ENCODE measurements at regions not wholly inside any gene's neighbourhood (a gene's known extent, or its start where the extent isn't known, plus 50 kb on each side); places are given as distances from the start of the nearest gene placed in this dataset.
"Not testable (repeated sequence)": the region's sequence is repeated elsewhere in the genome, so short reads cannot be mapped to it uniquely, and the experiment has no call there.

DNA sequence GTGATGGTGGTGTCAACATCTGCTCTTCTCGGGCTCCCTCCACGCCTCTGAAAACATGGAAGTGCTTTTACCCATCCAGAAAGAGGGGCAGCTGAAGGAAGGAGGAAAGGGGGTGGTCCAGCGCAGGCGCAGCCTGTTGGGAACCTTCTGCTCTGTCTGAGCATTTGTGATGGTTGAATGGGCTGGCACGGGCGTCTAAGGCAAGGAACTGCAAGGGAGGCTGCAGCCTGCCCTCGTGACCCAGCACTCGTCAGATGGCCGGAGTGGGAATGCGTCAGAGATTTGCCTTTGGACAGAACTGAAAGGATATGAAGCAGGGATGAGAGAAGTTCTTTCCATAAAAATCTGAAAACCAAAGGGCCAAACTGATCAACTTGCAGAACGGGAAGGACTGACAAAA lies 62.3 kb upstream of the PLGLB2 start:
- not testable (repeated sequence) for H3K4me3 ChIP-seq (ENCODE audit: low read length); DNase-seq (ENCODE audit: low read depth, low spot score)

- not testable (repeated sequence) for H3K4me3 ChIP-seq (ENCODE audit: low read length); DNase-seq (ENCODE audit: low read depth, low spot score)
These were observed 60.9 kb upstream of the PLGLB2 start for GRCh38 chr2:87686873-87687549.

GRCh38 chr2:87687550-87688270 lies 60.2 kb upstream of the PLGLB2 start:
- not testable (repeated sequence) for H3K4me3 ChIP-seq (ENCODE audit: low read length); DNase-seq (ENCODE audit: low read depth, low spot score)

- DNase-seq (ENCODE audit: low read depth, low spot score); H3K4me3 ChIP-seq (ENCODE audit: low read length): not testable (repeated sequence)
These were observed 55.8 kb upstream of the PLGLB2 start for GRCh38 chr2:87691899-87692592.

DNA sequence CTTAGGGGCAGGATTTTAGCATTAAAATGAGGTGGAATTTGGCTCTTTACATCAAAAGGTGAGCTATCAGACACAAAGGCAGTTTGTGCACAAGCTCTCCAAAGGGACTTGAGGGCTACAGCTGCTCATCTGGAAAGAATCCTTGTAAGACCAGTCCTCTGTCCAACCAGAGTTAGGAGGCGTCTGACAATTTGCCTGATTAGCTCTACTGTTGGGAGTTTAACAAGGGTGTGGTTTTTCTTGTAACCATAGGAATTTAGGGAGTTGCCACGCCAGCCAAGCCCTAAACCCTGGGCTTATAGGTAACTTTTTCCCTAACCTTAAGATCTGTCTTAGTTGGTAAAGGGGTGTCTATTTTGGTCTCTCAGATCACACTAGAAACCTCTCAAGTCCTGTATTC lies 55.0 kb upstream of the PLGLB2 start:
- DNase-seq (ENCODE audit: low read depth, low spot score); H3K4me3 ChIP-seq (ENCODE audit: low read length): not testable (repeated sequence)

DNA sequence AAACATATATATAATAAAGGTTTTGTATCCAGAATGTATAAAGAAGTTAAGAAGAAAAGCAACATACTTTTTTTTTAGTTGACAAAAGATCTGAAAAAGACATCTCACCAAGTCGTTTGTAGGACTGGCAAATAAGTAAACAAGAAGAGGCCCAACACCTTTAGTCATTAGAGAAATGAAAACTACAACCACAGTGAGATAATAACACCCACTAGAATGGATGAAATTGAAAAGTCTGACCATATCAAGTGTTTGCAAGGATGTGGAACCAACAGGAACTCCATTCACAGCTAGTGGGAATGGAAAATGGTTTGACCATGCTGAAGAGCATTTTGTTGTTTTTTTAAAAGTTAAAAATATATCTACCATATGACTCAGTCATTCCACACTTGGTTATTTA lies 54.0 kb upstream of the PLGLB2 start:
- not testable (repeated sequence) for H3K4me3 ChIP-seq (ENCODE audit: low read length); DNase-seq (ENCODE audit: low read depth, low spot score)

DNA sequence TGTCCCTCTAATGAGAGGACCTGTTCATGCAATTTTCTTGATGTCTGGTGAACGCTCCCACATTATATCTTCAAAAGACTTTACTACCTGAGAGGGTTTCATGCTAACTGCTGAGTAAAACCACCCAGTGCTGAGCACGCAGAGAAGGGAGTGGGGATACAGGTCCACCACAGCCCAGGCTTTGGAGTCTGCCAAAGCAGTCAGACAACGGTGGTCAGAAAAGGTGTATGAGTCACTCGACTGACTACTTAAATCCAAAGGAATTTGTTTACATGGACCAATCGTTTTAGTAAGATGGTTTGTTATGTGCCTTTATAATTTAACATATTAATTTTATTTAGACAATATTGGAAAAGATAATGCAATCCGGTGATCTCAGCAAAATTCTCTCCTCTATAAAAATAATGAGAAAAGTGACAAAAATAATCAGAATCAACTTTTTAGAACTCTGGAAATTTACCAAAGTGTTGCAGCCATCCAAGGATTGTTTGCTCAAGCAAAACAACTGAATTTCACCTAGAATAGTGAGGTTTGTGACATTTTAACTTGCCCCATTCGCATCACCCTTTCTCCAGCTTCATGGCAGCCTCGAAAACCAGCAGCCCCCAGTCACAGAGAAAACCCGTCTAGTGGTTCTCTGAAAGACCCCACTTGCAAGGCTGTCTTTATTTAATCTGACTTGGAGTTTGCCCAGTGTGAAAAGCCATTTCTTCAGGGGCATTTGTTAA lies 52.1 kb upstream of the PLGLB2 start:
- not testable (repeated sequence) for DNase-seq (ENCODE audit: low read depth, low spot score); H3K4me3 ChIP-seq (ENCODE audit: low read length)

All from Jurkat, Clone E6-1 (cell line).